Smooth muscle cell of the brain vasculature (primary cell): ENCODE measurements at regions not wholly inside any gene's neighbourhood (a gene's known extent, or its start where the extent isn't known, plus 50 kb on each side); places are given as distances from the start of the nearest gene placed in this dataset.
"Not testable (repeated sequence)": the region's sequence is repeated elsewhere in the genome, so short reads cannot be mapped to it uniquely, and the experiment has no call there.

Experiments
- DNase-seq: peaks from one replicate; pipeline ENCODE4 v3.0.0-alpha.2; 2012; ENCODE audit warnings: low read depth, low spot score

GRCh38 chr4:169894767-169895166, 131.4 kb downstream of the MFAP3L start:
- DNase-seq, result not testable (repeated sequence)

GRCh38 chr4:169885893-169886292, 128.1 kb upstream of the HPF1 start:
- no peak for DNase-seq

- no peak for DNase-seq
Measured at GRCh38 chr4:169881769-169882168, 124.0 kb upstream of the HPF1 start.

GRCh38 chr4:169870507-169870906, 112.8 kb upstream of the HPF1 start:
- no peak for DNase-seq

GRCh38 chr4:169869490-169869889, 111.7 kb upstream of the HPF1 start:
- no peak for DNase-seq

- no peak for DNase-seq
Measured at GRCh38 chr4:169861593-169861992, 103.8 kb upstream of the HPF1 start.

GRCh38 chr4:169859366-169860216, 101.8 kb upstream of the HPF1 start:
- no peak for DNase-seq

- no peak for DNase-seq
Measured at GRCh38 chr4:169854090-169854489, 96.3 kb upstream of the HPF1 start.

- no peak for DNase-seq
Measured at GRCh38 chr4:169852481-169852880, 94.7 kb upstream of the HPF1 start.

GRCh38 chr4:169851750-169852149, 94.0 kb upstream of the HPF1 start:
- no peak for DNase-seq

- no peak for DNase-seq
Measured at GRCh38 chr4:169849456-169849855, 91.7 kb upstream of the HPF1 start.

GRCh38 chr4:169848018-169848417, 90.3 kb upstream of the HPF1 start:
- no peak for DNase-seq

GRCh38 chr4:169847171-169847570, 89.4 kb upstream of the HPF1 start:
- no peak for DNase-seq

- DNase-seq, result no peak
Measured at GRCh38 chr4:169846396-169846795, 88.7 kb upstream of the HPF1 start.

- no peak for DNase-seq
Measured at GRCh38 chr4:169841776-169842175, 84.0 kb upstream of the HPF1 start.

GRCh38 chr4:169840554-169840953, 82.8 kb upstream of the HPF1 start:
- DNase-seq, result no peak

- DNase-seq, result not testable (repeated sequence)
Measured at GRCh38 chr4:169828329-169828728, 70.6 kb upstream of the HPF1 start.

- DNase-seq, result no peak
Measured at GRCh38 chr4:169826634-169827187, 69.0 kb upstream of the HPF1 start.

GRCh38 chr4:169823685-169824084, 65.9 kb upstream of the HPF1 start:
- peak; percentile 9 for DNase-seq

- no peak for DNase-seq
Measured at GRCh38 chr4:169821402-169821801, 63.7 kb upstream of the HPF1 start.

GRCh38 chr4:169818063-169818679, 60.4 kb upstream of the HPF1 start:
- no peak for DNase-seq

GRCh38 chr4:169815606-169816005, 57.9 kb upstream of the HPF1 start:
- DNase-seq, result no peak

- DNase-seq, result no peak
Measured at GRCh38 chr4:169811476-169811875, 53.7 kb upstream of the HPF1 start.
